CD14-positive monocyte (primary cell): ENCODE measurements at regions not wholly inside any gene's neighbourhood (a gene's known extent, or its start where the extent isn't known, plus 50 kb on each side); places are given as distances from the start of the nearest gene placed in this dataset.

ENCODE experiments used
- DNase-seq, 3 donors: peaks; one replicate each; pipeline ENCODE4 v3.0.0-alpha.2; 2011 to 2022
- H2AFZ ChIP-seq: 2 replicates; pipeline ENCODE4 v1.6.0; 2012; ENCODE audit warnings: mild to moderate bottlenecking, low read depth, low read length, inconsistent platforms; ENCODE audit not compliant: insufficient read depth, poor library complexity, severe bottlenecking
- H3K27ac ChIP-seq, 2 donors: 1 replicate in 1 of 2; 2 replicates in 1 of 2; pipeline ENCODE4 v1.5.1; 2012 to 2013; ENCODE audit warnings: low read length in 2 of 2, control low read depth in 1 of 2, inconsistent platforms in 1 of 2, low read depth in 1 of 2, mild to moderate bottlenecking in 1 of 2
- H3K27me3 ChIP-seq, 2 donors: one replicate each; pipeline versions ENCODE4 v1.6.0 to v1.6.1; 2011 to 2013; ENCODE audit warnings: low read length in 2 of 2; ENCODE audit not compliant: control insufficient read depth in 2 of 2, insufficient read depth in 2 of 2
- H3K36me3 ChIP-seq, 2 donors: replicated peaks in 1 of 2; 1 replicate in 1 of 2; 2 replicates in 1 of 2; pipeline versions ENCODE4 v1.5.1 to v1.6.1; 2012 to 2013; ENCODE audit warnings: low read length in 2 of 2, control low read depth in 1 of 2, inconsistent platforms in 1 of 2, mild to moderate bottlenecking in 1 of 2; ENCODE audit not compliant: insufficient read depth in 2 of 2, control insufficient read depth in 1 of 2
- H3K4me1 ChIP-seq, 2 donors: 1 replicate in 1 of 2; 2 replicates in 1 of 2; pipeline versions ENCODE4 v1.5.1 to v1.6.1; 2012 to 2013; ENCODE audit warnings: low read length in 2 of 2, control low read depth in 1 of 2, inconsistent platforms in 1 of 2, mild to moderate bottlenecking in 1 of 2, moderate library complexity in 1 of 2; ENCODE audit not compliant: insufficient read depth in 2 of 2, control insufficient read depth in 1 of 2
- H3K4me2 ChIP-seq: replicated peaks from 2 replicates; pipeline ENCODE3; 2012; ENCODE audit warnings: low read length, moderate library complexity, mild to moderate bottlenecking; ENCODE audit not compliant: poor library complexity, severe bottlenecking; ENCODE audit errors: extremely low read depth
- H3K4me3 ChIP-seq, 3 experiments: fragments of 200-600 bp in 1 of 3; sonication (generic) in 1 of 3; replicated peaks in 1 of 3; 1 replicate in 2 of 3; 2 replicates in 1 of 3; pipeline ENCODE4 v1.5.1; 2011 to 2013; ENCODE audit warnings: low read length in 3 of 3, mild to moderate bottlenecking in 3 of 3, control low read depth in 2 of 3, low read depth in 2 of 3, inconsistent platforms in 1 of 3, moderate library complexity in 1 of 3
- H3K79me2 ChIP-seq: 2 replicates; pipeline ENCODE4 v1.6.0; 2012; ENCODE audit warnings: mild to moderate bottlenecking, control low read depth, inconsistent platforms, low read length, moderate library complexity; ENCODE audit not compliant: insufficient read depth
- H3K9ac ChIP-seq: 2 replicates; pipeline ENCODE4 v1.6.0; 2017; ENCODE audit warnings: low read length, mild to moderate bottlenecking; ENCODE audit not compliant: insufficient read depth, poor library complexity, severe bottlenecking
- H3K9me3 ChIP-seq, 2 donors: replicated peaks in 1 of 2; 1 replicate in 1 of 2; 2 replicates in 1 of 2; pipeline versions ENCODE4 v1.5.1 to v1.6.1; 2012 to 2013; ENCODE audit warnings: low read length in 2 of 2, control low read depth in 1 of 2; ENCODE audit not compliant: control insufficient read depth in 1 of 2, insufficient read depth in 1 of 2
- H4K20me1 ChIP-seq: 2 replicates; pipeline ENCODE4 v1.6.0; 2012; ENCODE audit warnings: mild to moderate bottlenecking, low read length, control low read depth, moderate library complexity; ENCODE audit not compliant: insufficient read depth
- H3K27ac Mint-ChIP-seq, 7 donors: one replicate each; pipeline ENCODE4 v1.8.0; 2020; ENCODE audit warnings: mild to moderate bottlenecking in 7 of 7, mixed read lengths in 7 of 7, moderate library complexity in 6 of 7, inconsistent platforms in 2 of 7
- H3K27me3 Mint-ChIP-seq, 3 donors: one replicate each; pipeline ENCODE4 v1.8.0; 2021 to 2022; ENCODE audit warnings: low read depth in 3 of 3, mild to moderate bottlenecking in 3 of 3, mixed read lengths in 3 of 3, moderate library complexity in 3 of 3, inconsistent platforms in 1 of 3
- H3K36me3 Mint-ChIP-seq, 2 donors: one replicate each; pipeline ENCODE4 v1.8.0; 2020; ENCODE audit warnings: mixed read lengths in 2 of 2, inconsistent platforms in 1 of 2, mild to moderate bottlenecking in 1 of 2
- H3K4me1 Mint-ChIP-seq: one replicate; pipeline ENCODE4 v1.8.0; 2020; ENCODE audit warnings: mild to moderate bottlenecking, mixed read lengths
- H3K4me3 Mint-ChIP-seq, 2 donors: one replicate each; pipeline ENCODE4 v1.8.0; 2020; ENCODE audit warnings: mild to moderate bottlenecking in 2 of 2, mixed read lengths in 2 of 2, moderate library complexity in 1 of 2
- H3K9me3 Mint-ChIP-seq, 7 donors: one replicate each; pipeline ENCODE4 v1.8.0; 2020 to 2022; ENCODE audit warnings: mixed read lengths in 7 of 7, mild to moderate bottlenecking in 6 of 7, moderate library complexity in 6 of 7, inconsistent platforms in 2 of 7
- WGBS: methylation state at CpG from one replicate; pipeline ENCODE4 v1.1.5; 2013; ENCODE audit warnings: missing lambda C conversion rate; ENCODE audit not compliant: insufficient coverage; 5-methylcytosine and 5-hydroxymethylcytosine counted together
- intact Hi-C, 2 donors: fragments of 100-400 bp; cut with micrococcal nuclease; formaldehyde crosslinking; loops; one replicate each; pipeline versions ENCODE4 v1.15.0 to v1.15.1; 2023
- TF ChIP-seq, protein P1 (sequence below): fragments of 200-600 bp; IDR thresholded peaks from one replicate; pipeline ENCODE4 v1.8.0; 2022; ENCODE audit warnings: antibody characterized with exemption, mild to moderate bottlenecking

DNA sequence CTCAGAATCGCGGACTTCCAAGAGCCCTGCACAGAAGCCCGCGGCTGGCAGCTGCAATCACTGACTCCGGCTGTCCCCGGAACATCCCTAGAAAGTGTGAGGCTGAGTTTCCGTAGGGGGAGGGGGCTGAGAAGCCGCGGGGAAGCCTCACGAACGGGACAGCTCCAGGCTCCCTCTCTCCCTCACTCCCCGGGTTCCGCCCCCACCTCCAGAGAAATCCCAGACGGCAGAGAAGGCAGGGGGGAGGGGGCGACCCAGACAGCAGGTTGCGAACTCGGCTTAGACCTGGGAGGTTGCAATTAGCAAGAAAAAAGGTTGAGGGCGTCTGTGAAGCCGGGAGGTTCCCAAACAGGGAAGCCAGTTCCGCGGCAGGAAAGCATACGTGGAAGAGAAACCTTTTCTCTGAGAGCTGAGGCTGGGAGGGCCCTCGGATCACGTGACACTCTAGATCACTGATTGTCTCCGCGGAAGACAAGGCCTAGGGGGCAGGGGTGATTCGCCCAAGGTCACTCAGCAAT, 73.8 kb upstream of the CPLX2 start:
- H3K4me2 ChIP-seq: no peak overlapping the region
- intact Hi-C loops: no loop called here
- H2AFZ ChIP-seq: no peak overlapping the region
- H3K36me3 ChIP-seq: no peaks in the 10 kb centered on the region
- H4K20me1 ChIP-seq: no peaks in the 10 kb centered on the region
- H3K27ac ChIP-seq: no peak overlapping the region
- H3K4me3 ChIP-seq: no peak overlapping the region
- no peaks in the 10 kb centered on the region for H3K36me3 Mint-ChIP-seq
- WGBS: 3% methylated on average over 10 of the region's 27 CpGs
- TF ChIP-seq, protein P1, sequence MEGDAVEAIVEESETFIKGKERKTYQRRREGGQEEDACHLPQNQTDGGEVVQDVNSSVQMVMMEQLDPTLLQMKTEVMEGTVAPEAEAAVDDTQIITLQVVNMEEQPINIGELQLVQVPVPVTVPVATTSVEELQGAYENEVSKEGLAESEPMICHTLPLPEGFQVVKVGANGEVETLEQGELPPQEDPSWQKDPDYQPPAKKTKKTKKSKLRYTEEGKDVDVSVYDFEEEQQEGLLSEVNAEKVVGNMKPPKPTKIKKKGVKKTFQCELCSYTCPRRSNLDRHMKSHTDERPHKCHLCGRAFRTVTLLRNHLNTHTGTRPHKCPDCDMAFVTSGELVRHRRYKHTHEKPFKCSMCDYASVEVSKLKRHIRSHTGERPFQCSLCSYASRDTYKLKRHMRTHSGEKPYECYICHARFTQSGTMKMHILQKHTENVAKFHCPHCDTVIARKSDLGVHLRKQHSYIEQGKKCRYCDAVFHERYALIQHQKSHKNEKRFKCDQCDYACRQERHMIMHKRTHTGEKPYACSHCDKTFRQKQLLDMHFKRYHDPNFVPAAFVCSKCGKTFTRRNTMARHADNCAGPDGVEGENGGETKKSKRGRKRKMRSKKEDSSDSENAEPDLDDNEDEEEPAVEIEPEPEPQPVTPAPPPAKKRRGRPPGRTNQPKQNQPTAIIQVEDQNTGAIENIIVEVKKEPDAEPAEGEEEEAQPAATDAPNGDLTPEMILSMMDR: no peak
- peaks cover 0 to 19% of the 10 kb centered on the region in 2 donors for H3K9me3 ChIP-seq
- H3K4me1 Mint-ChIP-seq: peaks cover 7% of the 10 kb centered on the region
- H3K4me1 ChIP-seq: peaks cover 3 to 5% of the 10 kb centered on the region in 2 donors
- H3K27me3 Mint-ChIP-seq: peaks cover 42 to 56% (median 52%) of the 10 kb centered on the region in 3 donors
- no peak overlapping the region for H3K27ac Mint-ChIP-seq
- H3K9ac ChIP-seq: no peak overlapping the region
- H3K27me3 ChIP-seq: peaks cover 39 to 42% of the 10 kb centered on the region in 2 donors
- peaks cover 1 to 12% (median 9%) of the 10 kb centered on the region in 7 donors for H3K9me3 Mint-ChIP-seq
- no peak for DNase-seq
- H3K79me2 ChIP-seq: no peaks in the 10 kb centered on the region
- H3K4me3 Mint-ChIP-seq: peak overlapping the region; percentile 37 to 81

- Histone ChIP-seq H3K79me2 (no peaks in the 10 kb centered on the region), H3K9me3 (peaks cover 0 to 19% of the 10 kb centered on the region in 2 donors), H3K9ac (no peak overlapping the region), H4K20me1 (no peaks in the 10 kb centered on the region), H2AFZ (no peak overlapping the region), H3K36me3 (no peaks in the 10 kb centered on the region), H3K4me1 (peaks cover 3 to 5% of the 10 kb centered on the region in 2 donors), H3K27me3 (peaks cover 39 to 42% of the 10 kb centered on the region in 2 donors), H3K4me3 (no peak overlapping the region), H3K27ac (no peak overlapping the region), H3K4me2 (no peak overlapping the region)
- TF ChIP-seq, protein P1: no peak
- peaks cover 7% of the 10 kb centered on the region for H3K4me1 Mint-ChIP-seq
- H3K9me3 Mint-ChIP-seq: peaks cover 1 to 12% (median 9%) of the 10 kb centered on the region in 7 donors
- WGBS: 100% methylated on average over 1 of the region's 2 CpGs
- H3K4me3 Mint-ChIP-seq: peak overlapping the region in 1 of 2 donors; percentile 36
- intact Hi-C loops: no loop called here
- no peak for DNase-seq
- peaks cover 45 to 56% (median 52%) of the 10 kb centered on the region in 3 donors for H3K27me3 Mint-ChIP-seq
- no peak overlapping the region for H3K27ac Mint-ChIP-seq
- no peaks in the 10 kb centered on the region for H3K36me3 Mint-ChIP-seq
Measured at GRCh38 chr5:175798626-175799025, 72.8 kb upstream of the CPLX2 start.
